Left colon (tissue), 2 donors: ENCODE measurements at regions not wholly inside any gene's neighbourhood (a gene's known extent, or its start where the extent isn't known, plus 50 kb on each side); places are given as distances from the start of the nearest gene placed in this dataset.
"Not testable (repeated sequence)": the region's sequence is repeated elsewhere in the genome, so short reads cannot be mapped to it uniquely, and the experiment has no call there.

Experiments used
- ATAC-seq: fragments of 200-7000 bp; cut with Tn5 transposase; one replicate; pipeline ENCODE4 v1.9.1; 2020; ENCODE audit warnings: mild to moderate bottlenecking, moderate library complexity
- DNase-seq, 2 donors: peaks; one replicate each; pipeline ENCODE4 v3.0.0-alpha.2; 2020
- intact Hi-C, 2 donors: fragments of 100-400 bp; cut with DNase I in 1 of 2; cut with micrococcal nuclease in 1 of 2; formaldehyde crosslinking; loops; one replicate each; pipeline versions ENCODE4 v1.11.2 to v1.14.0; 2022; cut with DNase I, micrococcal nuclease
- donor health status: DM: no; HTN: no; CAD: no.
- donor health status: DM: yes; HTN: yes; CAD: no.

DNA sequence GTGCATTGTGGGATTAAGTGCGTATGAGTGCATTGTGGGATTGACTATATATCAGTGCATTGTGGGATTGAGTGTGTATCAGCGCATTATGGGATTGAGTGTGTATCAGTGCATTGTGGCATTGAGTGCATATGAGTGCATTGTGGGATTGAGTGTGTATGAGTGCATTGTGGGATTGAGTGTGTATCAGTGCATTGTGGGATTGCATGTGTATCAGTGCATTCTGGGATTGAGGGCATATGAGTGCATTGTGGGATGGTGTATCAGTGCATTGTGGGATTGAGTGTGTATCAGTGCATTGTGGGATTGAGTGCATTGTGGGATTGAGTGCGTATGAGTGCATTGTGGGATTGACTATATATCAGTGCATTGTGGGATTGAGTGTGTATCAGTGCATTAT lies 106.4 kb downstream of the SHOX start:
- intact Hi-C loops, ATAC-seq: not testable (repeated sequence)

GRCh38 chrX:734362-734761 lies 103.8 kb downstream of the SHOX start:
- intact Hi-C loops: no loop called here
- ATAC-seq: no peak
- no peak for DNase-seq

More for the DNA sequence above, 106.4 kb downstream of the SHOX start:
- not testable (repeated sequence) for DNase-seq

GRCh38 chrX:733961-734360 lies 103.4 kb downstream of the SHOX start:
- ATAC-seq (no peak), DNase-seq (no peak)
- intact Hi-C loops: no loop called here

- intact Hi-C loops: no loop called here
- no peak for ATAC-seq
Observed at GRCh38 chrX:729583-730409, 99.2 kb downstream of the SHOX start.

GRCh38 chrX:729101-729500 lies 98.5 kb downstream of the SHOX start:
- DNase-seq, ATAC-seq, intact Hi-C loops: not testable (repeated sequence)

More at GRCh38 chrX:729583-730409, 99.2 kb downstream of the SHOX start:
- DNase-seq: no peak

DNA sequence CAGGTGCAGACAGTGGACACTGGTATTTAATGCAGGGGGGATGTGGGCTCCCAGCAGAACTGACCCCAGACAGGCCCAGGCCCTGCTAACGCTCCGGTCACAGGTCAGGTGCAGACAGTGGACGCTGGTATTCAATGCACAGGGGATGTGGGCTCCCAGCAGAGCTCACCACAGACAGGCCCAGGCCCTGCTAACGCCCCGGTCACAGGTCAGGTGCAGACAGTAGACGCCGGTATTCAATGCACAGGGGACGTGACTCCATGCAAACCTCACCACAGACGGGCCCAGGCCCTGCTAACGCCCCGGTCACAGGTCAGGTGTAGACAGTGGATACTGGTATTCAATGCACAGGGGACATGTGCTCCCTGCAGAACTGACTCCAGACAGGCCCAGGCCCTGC lies 98.0 kb downstream of the SHOX start:
- intact Hi-C loops, ATAC-seq, DNase-seq: not testable (repeated sequence)

DNA sequence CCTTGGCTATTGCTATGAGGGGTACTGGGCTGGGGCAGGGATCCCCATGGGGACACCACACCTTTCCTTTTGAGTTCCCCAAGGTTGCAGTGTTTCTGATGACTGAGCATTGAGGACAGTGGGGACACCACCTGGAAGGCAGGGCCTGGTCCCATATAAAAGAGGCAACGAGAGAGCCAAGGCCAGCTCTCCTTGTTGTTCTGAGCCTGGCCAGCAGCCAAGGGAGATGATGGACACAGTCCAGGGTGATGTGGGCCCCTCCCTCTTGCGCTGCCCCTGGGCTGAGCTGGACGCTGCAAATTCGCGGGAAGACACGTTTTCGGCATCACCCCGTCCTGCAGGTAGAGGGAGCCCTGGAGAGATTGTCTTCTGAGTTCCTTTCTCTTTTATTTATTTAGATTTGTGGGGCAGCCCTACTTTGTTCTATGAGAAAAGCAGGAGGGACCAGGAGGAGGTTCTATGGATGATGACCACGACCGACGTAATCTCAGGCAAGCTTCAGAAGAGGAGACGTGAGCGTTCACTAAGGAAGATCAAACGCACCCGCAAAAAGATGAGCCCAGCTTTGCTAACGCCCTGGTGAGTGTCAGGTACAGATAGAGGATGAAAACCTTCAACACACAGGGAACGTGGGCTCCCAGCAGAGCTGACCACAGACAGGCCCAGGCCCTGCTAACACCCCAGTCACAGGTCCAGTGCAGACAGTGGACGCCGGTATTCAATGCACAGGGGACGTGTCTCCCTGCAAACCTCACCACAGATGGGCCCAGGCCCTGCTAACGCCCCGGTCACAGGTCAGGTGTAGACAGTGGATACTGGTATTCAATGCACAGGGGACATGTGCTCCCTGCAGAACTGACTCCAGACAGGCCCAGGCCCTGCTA lies 97.4 kb downstream of the SHOX start:
- ATAC-seq: no peak
- DNase-seq: no peak
- intact Hi-C loops: no loop called here

GRCh38 chrX:725971-726370 lies 95.4 kb downstream of the SHOX start:
- intact Hi-C loops: no loop called here
- DNase-seq (no peak), ATAC-seq (no peak)

GRCh38 chrX:724256-724655 lies 93.7 kb downstream of the SHOX start:
- intact Hi-C loops: no loop called here
- DNase-seq (no peak), ATAC-seq (no peak)

DNA sequence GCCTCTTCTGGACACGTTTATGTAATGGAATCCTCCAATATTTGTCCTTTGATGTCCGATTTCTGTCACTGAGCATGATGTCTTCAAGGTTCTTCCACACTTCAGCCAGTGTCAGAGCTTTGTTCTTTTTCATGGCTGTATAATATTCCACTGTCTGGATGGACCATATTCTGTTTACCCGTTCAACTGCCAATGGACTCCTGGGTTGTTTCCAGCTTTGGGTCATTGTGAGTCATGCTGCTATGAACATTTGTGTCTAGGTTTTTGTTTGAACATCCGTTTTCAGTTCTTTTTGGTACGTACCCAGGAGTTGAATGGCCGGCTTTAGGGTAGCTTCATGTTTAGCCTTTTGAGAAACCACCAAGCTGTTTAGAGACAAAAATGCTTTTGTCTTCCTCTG lies 93.2 kb downstream of the SHOX start:
- ATAC-seq (no peak), DNase-seq (no peak)
- intact Hi-C loops: no loop called here

DNA sequence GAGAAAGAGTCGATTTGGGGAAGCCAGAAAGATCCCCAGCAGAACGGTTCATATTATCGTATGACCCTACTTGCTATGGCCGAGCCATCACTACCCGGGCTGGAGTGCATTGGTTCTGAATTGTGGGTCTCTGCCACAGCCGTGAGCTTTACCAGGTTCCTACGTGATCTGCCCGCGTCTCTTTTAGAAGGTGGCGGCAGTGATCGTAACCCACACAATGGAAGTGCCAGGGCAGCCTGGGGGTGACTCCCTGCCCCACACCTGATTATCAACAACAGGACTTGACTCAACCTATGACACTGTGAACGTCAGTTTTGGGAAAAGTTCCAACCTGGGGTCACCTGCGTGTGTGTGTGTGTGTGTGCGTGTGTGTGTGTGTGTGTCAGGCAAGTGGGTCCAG lies 90.8 kb downstream of the SHOX start:
- intact Hi-C loops: no loop called here
- ATAC-seq: no peak
- no peak for DNase-seq

DNA sequence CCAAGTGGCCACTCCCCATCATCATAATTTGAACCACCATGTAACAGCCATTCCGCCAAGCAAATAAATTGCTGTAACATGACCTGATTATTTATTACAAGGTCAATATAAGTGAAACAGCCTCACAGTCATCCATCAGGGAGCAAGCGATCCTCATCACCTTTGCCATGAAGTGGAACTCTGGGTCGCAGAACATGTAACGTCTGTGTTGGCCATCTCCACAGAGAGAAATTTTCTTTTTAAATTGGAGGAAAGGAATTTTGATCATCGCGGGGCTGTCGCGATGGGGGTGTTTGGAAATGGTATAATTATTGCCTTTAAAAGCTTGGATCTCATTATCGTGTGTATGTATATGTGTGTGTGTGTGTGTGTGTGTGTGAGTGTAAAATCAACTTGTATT lies 90.2 kb downstream of the SHOX start:
- ATAC-seq: no peak
- DNase-seq: no peak
- intact Hi-C loops: no loop called here

- intact Hi-C loops: no loop called here
- ATAC-seq (no peak), DNase-seq (no peak)
Observed at GRCh38 chrX:720250-720649, 89.7 kb downstream of the SHOX start.

DNA sequence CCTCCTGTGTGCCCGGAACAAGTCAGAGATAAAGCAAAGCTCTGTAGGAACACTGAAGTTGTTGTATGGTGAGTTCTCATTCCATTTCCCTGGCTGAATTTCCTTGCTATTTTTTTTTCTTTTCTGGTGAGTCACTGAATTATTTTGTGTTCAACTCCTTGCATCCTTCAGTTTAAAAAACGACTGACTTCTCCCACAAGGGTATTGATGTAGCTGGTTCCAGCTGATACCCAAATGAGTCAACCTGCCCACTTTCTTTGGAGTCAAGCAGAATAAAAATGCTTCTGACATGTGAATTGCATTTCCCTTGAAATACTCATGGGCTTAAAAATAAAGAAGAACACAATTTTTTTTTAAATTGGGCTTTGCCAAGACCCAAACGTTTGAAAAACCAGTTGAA lies 85.5 kb downstream of the SHOX start:
- DNase-seq (no peak), ATAC-seq (no peak)
- intact Hi-C loops: no loop called here

- intact Hi-C loops: no loop called here
- ATAC-seq (no peak), DNase-seq (no peak)
Observed at GRCh38 chrX:714131-714530, 83.5 kb downstream of the SHOX start.
